DND-41 (cell line): ENCODE measurements at regions not wholly inside any gene's neighbourhood (a gene's known extent, or its start where the extent isn't known, plus 50 kb on each side); places are given as distances from the start of the nearest gene placed in this dataset.

Experiments
- EZH2 ChIP-seq: IDR thresholded peaks from 3 replicates; pipeline ENCODE4 v1.6.1; 2012; ENCODE audit warnings: borderline replicate concordance, low read depth, mild to moderate bottlenecking, moderate library complexity, low read length, inconsistent platforms; ENCODE audit not compliant: severe bottlenecking
- TF ChIP-seq, protein P1 (sequence below): IDR thresholded peaks from 2 replicates; pipeline ENCODE4 v1.5.1; 2012; ENCODE audit warnings: borderline replicate concordance, low read length, moderate library complexity, mild to moderate bottlenecking; ENCODE audit not compliant: poor library complexity, severe bottlenecking; ENCODE audit errors: extremely low read depth

DNA sequence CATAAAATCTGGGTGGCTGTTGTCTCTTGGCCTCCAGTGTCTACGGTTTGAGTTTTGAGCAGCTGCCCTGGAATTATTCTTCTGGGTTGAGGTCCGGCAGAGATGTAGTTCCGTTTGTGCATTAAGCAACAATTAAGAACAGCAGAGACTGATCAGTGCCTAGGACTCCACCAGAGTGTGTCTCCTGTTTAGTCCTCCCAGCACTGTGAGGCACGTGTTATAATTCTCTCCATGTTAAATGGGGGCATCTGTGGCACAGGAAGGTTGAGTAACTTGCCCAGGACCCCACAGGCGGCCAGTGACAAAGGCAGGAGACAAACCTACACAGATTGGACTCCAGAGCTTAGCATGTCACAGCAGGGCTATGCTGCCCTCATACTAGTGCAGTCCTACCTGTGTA is 225.1 kb downstream of the CBLN1 start:
- TF ChIP-seq, protein P1, sequence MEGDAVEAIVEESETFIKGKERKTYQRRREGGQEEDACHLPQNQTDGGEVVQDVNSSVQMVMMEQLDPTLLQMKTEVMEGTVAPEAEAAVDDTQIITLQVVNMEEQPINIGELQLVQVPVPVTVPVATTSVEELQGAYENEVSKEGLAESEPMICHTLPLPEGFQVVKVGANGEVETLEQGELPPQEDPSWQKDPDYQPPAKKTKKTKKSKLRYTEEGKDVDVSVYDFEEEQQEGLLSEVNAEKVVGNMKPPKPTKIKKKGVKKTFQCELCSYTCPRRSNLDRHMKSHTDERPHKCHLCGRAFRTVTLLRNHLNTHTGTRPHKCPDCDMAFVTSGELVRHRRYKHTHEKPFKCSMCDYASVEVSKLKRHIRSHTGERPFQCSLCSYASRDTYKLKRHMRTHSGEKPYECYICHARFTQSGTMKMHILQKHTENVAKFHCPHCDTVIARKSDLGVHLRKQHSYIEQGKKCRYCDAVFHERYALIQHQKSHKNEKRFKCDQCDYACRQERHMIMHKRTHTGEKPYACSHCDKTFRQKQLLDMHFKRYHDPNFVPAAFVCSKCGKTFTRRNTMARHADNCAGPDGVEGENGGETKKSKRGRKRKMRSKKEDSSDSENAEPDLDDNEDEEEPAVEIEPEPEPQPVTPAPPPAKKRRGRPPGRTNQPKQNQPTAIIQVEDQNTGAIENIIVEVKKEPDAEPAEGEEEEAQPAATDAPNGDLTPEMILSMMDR: no peak
- no peak for TF ChIP-seq EZH2
